HG03575 (cell line): ENCODE measurements at regions not wholly inside any gene's neighbourhood (a gene's known extent, or its start where the extent isn't known, plus 50 kb on each side); places are given as distances from the start of the nearest gene placed in this dataset.

ENCODE experiments used
- ATAC-seq: cut with Tn5 transposase; IDR thresholded peaks from one replicate; pipeline ENCODE4 v1.9.1; 2021; ENCODE audit not compliant: unreplicated experiment, insufficient number of reproducible peaks, low FRiP score; ENCODE audit errors: extremely low read depth

DNA sequence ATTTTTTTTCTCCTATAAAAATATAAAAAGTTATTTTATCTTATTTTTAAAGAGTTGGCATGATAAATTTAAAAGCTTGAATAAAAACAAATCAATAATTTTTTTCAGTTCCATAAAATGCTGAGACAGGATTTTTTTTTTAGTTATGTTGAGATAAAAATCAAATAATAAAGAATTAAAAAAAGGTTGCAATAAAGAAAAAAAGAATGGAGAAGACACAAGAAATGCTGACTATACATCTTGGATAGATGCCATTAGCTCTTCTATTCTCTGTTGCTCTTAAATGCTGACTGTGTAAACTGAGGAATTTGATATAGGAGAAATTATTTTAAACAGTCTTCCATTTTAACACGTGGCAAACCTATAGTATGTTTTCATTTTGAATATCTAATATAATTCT lies 2298.5 kb downstream of the MRPL39 start:
- no peak for ATAC-seq

DNA sequence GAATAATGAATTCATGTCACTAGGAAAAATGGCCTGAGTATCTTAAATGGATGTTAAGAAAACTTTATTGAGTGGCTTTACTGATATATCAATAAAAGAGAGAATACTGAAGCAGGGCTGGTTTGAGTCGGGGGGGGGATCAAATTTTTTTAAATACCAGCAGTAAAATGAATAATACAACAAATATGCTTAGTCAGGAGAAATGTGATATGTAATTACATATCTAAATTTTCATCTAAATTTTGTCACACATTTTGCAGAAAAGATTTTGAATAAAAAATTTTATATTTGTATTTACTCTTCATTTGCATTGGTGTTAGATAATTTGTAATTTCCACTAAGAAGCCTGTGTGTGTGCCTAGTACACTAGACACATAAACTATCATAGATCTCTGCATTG lies 2300.2 kb downstream of the MRPL39 start:
- ATAC-seq: no peak

DNA sequence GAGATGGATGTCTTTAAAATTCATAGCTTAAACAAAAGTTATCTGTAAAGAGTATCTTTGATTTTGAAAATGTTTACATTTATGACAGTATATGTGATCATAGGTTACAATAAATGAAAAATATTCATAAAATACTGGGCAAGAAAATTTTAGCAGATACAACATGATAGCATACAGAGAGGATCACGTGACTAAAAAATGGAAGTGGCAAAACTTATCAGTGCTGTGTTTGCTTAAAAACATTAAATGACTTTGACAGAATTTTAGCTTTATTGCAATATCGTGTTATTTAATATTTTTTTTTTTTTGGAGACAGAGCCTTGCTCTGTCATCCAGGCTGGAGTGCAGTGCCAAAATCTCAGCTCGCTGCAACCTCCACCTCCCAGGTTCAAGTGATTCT lies 2294.1 kb downstream of the NCAM2 start:
- ATAC-seq: no peak

DNA sequence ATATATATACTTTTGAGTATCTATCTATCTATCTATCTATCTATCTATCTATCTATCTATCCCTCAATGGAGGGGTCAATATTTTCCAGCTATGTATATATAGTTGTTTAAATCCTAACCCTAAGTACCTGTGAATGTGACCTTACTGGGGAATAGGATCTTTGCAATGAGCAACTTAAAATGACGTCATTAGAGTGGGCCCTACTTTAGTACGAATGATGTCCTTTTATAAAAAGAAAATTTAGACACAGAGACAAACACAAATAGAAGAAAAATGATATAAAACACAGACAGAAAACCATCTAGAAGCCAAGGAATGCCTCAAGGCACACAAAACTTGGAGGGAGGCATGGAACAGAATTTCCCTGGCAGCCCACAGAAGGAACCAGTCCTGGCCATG lies 2283.7 kb downstream of the NCAM2 start:
- no peak for ATAC-seq

DNA sequence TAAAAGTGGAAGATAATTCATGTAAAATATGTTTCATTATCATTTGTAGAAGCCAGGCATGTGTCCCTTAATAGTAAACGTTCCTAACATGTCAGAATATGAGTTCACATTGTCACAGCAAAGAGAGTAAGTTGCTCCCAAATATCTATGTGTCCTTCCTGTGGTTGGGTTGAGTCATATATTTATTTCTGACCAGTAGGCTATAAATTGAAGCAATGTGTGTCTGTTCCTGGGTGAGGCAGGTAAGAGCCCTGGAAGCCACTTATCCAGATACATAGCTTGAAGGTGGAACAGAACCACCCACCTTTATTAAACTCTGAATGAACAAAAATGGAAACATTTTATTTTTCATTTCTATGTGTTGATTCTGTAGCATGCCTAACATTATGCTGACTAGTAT lies 2251.6 kb downstream of the NCAM2 start:
- ATAC-seq: no peak

DNA sequence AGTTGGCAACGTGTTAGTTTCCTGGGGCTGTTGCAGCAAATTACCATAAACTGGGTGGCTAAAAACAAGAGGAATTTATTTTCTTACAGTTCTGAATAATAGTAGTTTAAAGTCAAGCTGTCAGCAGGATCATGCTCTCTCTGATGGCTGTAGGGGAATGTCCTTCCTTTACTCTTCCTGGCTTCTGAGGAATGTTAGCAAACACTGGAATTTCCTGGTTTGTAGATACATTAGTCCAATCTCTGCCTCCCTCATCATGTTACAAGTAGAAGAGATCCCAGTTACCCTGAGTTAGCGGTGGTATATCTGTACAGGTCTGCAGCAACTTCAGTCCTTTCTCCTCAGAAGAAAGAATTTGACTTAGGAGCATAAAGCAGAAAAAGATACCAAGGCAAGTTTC lies 2249.1 kb downstream of the NCAM2 start:
- ATAC-seq: no peak

DNA sequence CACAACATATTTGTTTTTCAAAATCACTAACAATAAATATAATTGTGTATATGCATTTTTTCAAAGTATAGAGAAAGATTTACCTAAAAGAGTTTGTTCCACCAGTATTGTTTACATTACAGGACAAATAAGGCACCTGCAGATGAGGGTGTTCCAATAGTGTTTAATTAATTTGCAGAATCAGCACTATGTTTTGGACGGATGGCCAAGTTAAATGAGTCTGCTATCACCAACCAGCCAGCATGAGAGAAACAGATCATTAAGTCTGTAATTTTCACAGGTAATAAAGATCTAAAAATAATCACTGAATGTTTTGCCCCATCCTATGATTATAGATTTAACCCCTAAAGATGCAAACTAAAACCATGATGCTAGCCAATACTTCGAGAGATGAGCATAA lies 2247.0 kb downstream of the NCAM2 start:
- no peak for ATAC-seq

DNA sequence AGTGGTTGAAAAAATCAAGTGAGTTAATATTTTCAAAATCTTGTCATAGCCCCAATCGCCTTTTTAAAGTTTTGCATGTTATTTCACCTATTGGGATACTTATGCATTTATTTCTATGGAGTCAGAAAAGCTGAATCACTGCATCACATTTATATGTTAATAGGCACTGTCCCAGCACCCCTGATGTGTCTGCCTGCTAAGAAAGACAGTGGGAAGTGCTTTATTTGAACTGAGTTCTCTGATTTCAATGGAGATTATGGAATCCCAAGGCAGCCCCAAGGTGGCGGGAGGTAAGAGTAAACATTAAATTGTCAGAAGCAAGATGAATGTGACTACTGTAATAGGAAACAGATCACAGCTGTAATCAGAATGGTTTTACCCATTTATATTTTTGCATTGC lies 2225.7 kb downstream of the NCAM2 start:
- ATAC-seq: no peak

- ATAC-seq: no peak
These were observed 2220.5 kb downstream of the NCAM2 start for GRCh38 chr21:23218667-23219066.

DNA sequence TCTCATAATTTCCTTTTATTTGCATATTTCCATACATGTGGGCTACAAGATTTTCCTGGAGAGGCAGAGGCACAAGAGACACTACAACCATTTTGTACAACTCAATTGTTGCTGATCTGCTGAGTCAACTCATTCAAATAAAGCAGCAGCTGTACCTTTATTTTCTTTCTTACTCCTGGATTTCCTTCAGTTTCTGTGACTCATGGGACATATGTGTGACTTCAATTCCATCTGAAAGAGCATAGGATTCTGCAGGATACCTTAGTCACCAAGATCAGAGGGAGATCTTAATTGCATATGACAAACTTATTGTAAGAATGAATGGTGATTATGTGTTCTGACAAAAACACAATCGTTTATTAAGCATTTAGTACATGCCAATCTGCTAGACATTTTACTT lies 2219.4 kb downstream of the NCAM2 start:
- ATAC-seq: no peak

DNA sequence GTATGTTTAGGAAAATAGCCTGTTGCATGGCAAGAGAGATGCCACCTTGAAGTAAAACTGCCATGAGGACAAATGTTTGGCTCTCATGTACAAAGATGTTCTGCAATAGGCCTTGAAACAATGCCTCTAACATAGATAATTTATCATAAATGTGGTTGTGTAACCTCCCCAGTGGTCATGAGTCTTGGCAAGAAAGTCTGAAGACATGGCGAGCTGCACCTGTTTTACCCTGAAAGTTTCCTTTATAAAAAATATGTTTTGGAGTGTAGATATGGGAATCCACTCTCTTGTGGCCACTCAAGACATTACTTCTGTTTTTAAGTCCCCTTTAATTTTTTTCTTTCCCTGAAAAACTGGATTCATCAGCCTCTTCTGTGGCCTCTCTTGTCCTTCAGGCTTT lies 2217.1 kb downstream of the NCAM2 start:
- ATAC-seq: no peak
